GM12865 (cell line): ENCODE measurements at regions not wholly inside any gene's neighbourhood (a gene's known extent, or its start where the extent isn't known, plus 50 kb on each side); places are given as distances from the start of the nearest gene placed in this dataset.

Experiments
- DNase-seq: peaks from one replicate; pipeline ENCODE4 v3.0.0; 2010; ENCODE audit warnings: low read depth
- H3K4me3 ChIP-seq: 2 replicates; pipeline ENCODE4 v1.5.1; 2011; ENCODE audit warnings: mild to moderate bottlenecking, low read depth, low read length, control low read depth
- CTCF ChIP-seq: IDR thresholded peaks from 2 replicates; pipeline ENCODE4 v1.5.1; 2011; ENCODE audit warnings: low read length, control low read depth, low read depth, inconsistent platforms; ENCODE audit not compliant: insufficient read depth; ENCODE audit errors: missing control alignments

GRCh38 chr7:96422388-96422787 is 100.5 kb upstream of the SLC25A13 start:
- H3K4me3 ChIP-seq: no peak overlapping the region
- no peak for TF ChIP-seq CTCF
- no peak for DNase-seq

- no peak overlapping the region for H3K4me3 ChIP-seq
- no peak for TF ChIP-seq CTCF
- DNase-seq: no peak
Observed at GRCh38 chr7:96418581-96418980, 96.7 kb upstream of the SLC25A13 start.

GRCh38 chr7:96417784-96418183 is 95.9 kb upstream of the SLC25A13 start:
- DNase-seq: no peak
- H3K4me3 ChIP-seq: no peak overlapping the region
- TF ChIP-seq CTCF: no peak

GRCh38 chr7:96416599-96416998 is 94.7 kb upstream of the SLC25A13 start:
- no peak for DNase-seq
- H3K4me3 ChIP-seq: no peak overlapping the region
- no peak for TF ChIP-seq CTCF

- H3K4me3 ChIP-seq: no peak overlapping the region
- TF ChIP-seq CTCF: no peak
- no peak for DNase-seq
Observed at GRCh38 chr7:96416116-96416515, 94.2 kb upstream of the SLC25A13 start.

- no peak for DNase-seq
- TF ChIP-seq CTCF: no peak
- no peak overlapping the region for H3K4me3 ChIP-seq
Observed at GRCh38 chr7:96415293-96415940, 93.5 kb upstream of the SLC25A13 start.

GRCh38 chr7:96414931-96415292 is 93.0 kb upstream of the SLC25A13 start:
- no peak overlapping the region for H3K4me3 ChIP-seq
- TF ChIP-seq CTCF: peak; percentile 87
- DNase-seq: peak; percentile 57
